ENCODE measurements at regions not wholly inside any gene's neighbourhood (a gene's known extent, or its start where the extent isn't known, plus 50 kb on each side); places are given as distances from the start of the nearest gene placed in this dataset.

DNA sequence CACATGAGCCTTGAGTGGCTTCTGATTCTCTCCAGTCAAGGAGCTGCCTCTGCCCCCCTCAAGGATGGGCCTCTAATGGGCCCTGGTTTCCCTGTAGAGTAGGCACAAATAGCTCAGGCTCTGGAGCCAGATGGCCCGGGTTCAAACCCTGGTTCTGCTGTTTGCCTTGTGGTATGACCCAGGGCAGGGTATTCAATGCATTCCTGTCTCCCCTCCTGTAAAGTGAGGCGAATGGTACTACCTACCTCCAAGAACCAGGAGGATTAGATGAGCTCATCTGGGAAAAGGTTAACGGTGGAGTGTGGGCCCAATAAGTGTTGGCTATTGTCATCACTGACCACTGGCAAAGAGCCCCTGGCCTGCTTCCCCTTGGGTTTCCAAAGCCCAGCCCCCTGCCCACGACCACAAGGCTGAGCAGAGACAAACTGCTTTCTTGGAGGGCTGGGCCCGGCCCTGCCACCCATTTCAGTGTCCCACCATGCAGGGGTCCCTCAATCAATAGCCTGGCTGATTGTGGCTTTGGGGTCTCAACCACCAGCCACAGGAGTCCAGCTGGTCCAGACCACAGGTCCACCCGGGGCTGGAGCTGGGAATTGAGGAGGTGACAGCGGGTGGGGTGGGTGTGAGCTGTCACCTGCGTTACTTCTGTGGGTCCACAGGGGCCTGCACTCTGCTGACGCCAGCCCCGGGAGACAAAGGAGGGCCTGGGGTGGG lies 115.6 kb upstream of the RUNX3 start:
- TF ChIP-seq, protein P1, sequence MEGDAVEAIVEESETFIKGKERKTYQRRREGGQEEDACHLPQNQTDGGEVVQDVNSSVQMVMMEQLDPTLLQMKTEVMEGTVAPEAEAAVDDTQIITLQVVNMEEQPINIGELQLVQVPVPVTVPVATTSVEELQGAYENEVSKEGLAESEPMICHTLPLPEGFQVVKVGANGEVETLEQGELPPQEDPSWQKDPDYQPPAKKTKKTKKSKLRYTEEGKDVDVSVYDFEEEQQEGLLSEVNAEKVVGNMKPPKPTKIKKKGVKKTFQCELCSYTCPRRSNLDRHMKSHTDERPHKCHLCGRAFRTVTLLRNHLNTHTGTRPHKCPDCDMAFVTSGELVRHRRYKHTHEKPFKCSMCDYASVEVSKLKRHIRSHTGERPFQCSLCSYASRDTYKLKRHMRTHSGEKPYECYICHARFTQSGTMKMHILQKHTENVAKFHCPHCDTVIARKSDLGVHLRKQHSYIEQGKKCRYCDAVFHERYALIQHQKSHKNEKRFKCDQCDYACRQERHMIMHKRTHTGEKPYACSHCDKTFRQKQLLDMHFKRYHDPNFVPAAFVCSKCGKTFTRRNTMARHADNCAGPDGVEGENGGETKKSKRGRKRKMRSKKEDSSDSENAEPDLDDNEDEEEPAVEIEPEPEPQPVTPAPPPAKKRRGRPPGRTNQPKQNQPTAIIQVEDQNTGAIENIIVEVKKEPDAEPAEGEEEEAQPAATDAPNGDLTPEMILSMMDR (IDR thresholded peaks at IDR 0.05; ENCODE audit: poor library complexity), result no peak
- TF ChIP-seq EZH2 (IDR thresholded peaks at IDR 0.05; ENCODE audit: borderline replicate concordance) (no peak), EZH2phosphoT487 (IDR thresholded peaks at IDR 0.05; ENCODE audit: low read depth, severe bottlenecking, unreplicated experiment) (no peak)
